ENCODE measurements at regions not wholly inside any gene's neighbourhood (a gene's known extent, or its start where the extent isn't known, plus 50 kb on each side); places are given as distances from the start of the nearest gene placed in this dataset.

GRCh38 chr17:77854759-77855745 is 103.5 kb upstream of the TNRC6C start:
- no peaks in the 10 kb centered on the region for H3K4me1 ChIP-seq
- no peak for TF ChIP-seq CTCF (IDR thresholded peaks at IDR 0.05)
- H3K9me3 ChIP-seq = no peaks in the 10 kb centered on the region
- DNase-seq (no peak), ATAC-seq (no peak), FAIRE-seq (no peak)
- intact Hi-C loops (cut with DNase I) = no loop called here
- no peaks in the 10 kb centered on the region for H3K36me3 ChIP-seq
- no peak overlapping the region for H3K4me3 ChIP-seq
- 65 to 80% methylated on average over 20 of the region's 20 CpGs for WGBS, 2 donors
- H3K27me3 ChIP-seq = no peaks in the 10 kb centered on the region
- no peak overlapping the region for H3K27ac ChIP-seq

DNA sequence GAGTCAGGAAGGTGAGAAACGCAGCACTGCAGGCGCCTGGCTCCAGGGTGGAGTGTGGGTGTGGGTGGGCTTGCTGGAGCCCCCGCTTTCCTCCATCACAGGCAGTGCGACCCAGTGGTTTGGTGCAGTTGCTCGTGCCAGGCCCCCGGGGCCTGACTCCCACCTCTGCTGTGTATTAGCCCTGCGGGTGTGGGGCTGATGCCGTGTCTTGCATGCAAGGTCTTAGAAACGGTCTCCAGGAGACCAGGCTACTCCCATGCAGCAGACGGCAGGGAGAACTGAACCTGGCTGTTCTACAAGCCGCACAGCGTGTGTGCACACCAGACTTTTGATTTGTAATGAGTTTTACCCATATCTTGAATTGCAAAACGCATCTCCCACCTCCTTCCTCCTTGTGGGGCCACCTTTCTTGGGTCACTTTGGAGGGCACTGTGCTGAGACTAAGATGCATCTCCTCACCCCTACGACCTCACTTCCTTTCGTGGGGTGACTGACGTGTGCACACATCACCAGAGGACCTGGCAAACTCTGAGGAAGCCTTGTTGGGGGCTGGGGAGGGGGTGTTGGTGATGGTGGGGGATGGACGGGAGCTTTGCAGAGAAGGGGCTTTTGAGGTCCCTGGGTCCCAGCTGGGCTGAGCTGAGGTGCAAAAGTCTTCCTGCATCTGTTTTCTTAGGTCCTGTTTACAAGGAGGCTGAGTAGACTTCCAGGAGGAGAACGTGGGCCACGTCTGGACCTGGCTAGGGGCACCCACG is 101.8 kb upstream of the TNRC6C start:
- FAIRE-seq (no peak), DNase-seq (no peak), ATAC-seq (no peak)
- Histone ChIP-seq H3K27me3 (no peaks in the 10 kb centered on the region), H3K27ac (no peak overlapping the region), H3K4me3 (no peak overlapping the region), H3K9me3 (no peaks in the 10 kb centered on the region), H3K4me1 (no peaks in the 10 kb centered on the region), H3K36me3 (no peaks in the 10 kb centered on the region)
- no peak for TF ChIP-seq CTCF (IDR thresholded peaks at IDR 0.05)
- intact Hi-C loops (cut with DNase I) = no loop called here
- 48 to 56% methylated on average over 20 of the region's 20 CpGs for whole genome bisulfite sequencing, 2 donors

- H3K9me3 ChIP-seq = no peaks in the 10 kb centered on the region
- intact Hi-C loops (cut with DNase I) = no loop called here
Observed at GRCh38 chr17:77857306-77857555, 101.3 kb upstream of the TNRC6C start.

DNA sequence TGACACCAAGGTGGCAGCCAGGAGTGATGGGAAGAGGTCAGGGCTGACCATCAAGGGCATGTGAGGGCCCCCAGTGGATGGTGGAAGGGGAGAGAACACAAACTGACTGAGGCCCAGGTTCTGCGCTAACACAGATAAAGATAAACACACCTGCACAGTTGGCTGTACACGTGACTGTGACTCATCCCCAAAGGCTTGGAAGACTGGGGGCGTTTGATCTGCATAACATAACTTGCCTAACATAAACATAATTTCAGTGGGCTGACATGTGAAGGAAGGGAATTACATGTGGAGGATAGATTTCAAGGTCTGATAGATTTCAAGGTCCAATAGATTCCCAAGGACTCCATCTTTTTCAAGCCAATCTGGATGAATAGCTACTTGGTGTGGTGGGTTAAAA is 100.9 kb upstream of the TNRC6C start:
- no peak for FAIRE-seq
- intact Hi-C loops (cut with DNase I) = no loop called here
- no peak overlapping the region for H3K4me3 ChIP-seq
- H3K4me1 ChIP-seq = no peaks in the 10 kb centered on the region
- no peak for DNase-seq
- H3K36me3 ChIP-seq = no peaks in the 10 kb centered on the region
- H3K27ac ChIP-seq = no peak overlapping the region
- TF ChIP-seq CTCF (IDR thresholded peaks at IDR 0.05) = no peak
- ATAC-seq = no peak
- WGBS, 2 donors = 47 to 53% methylated on average over 3 of the region's 3 CpGs
- H3K9me3 ChIP-seq = no peaks in the 10 kb centered on the region
- no peaks in the 10 kb centered on the region for H3K27me3 ChIP-seq

More at GRCh38 chr17:77857306-77857555, 101.3 kb upstream of the TNRC6C start:
- Histone ChIP-seq H3K27ac (no peak overlapping the region), H3K27me3 (no peaks in the 10 kb centered on the region), H3K36me3 (no peaks in the 10 kb centered on the region), H3K4me3 (no peak overlapping the region), H3K4me1 (no peaks in the 10 kb centered on the region)
- ATAC-seq = no peak
- FAIRE-seq = no peak
- 41 to 50% methylated on average over 3 of the region's 3 CpGs for whole genome bisulfite sequencing, 2 donors
- DNase-seq = no peak
- TF ChIP-seq CTCF (IDR thresholded peaks at IDR 0.05) = no peak

Data from pancreas (tissue), 10 donors.